Large intestine (tissue), 3 donors: ENCODE measurements at regions not wholly inside any gene's neighbourhood (a gene's known extent, or its start where the extent isn't known, plus 50 kb on each side); places are given as distances from the start of the nearest gene placed in this dataset.
A peak's percentile ranks its signal among the peaks of the same experiment; 100 is the strongest.

Source experiments
- DNase-seq, 2 donors: peaks; one replicate each; pipeline versions ENCODE4 v3.0.0 to v3.0.0-alpha.2; 2013
- H3K27ac ChIP-seq: one replicate; pipeline ENCODE4 v1.5.1; 2013; ENCODE audit warnings: low read length
- H3K27me3 ChIP-seq: 2 replicates; pipeline ENCODE4 v1.6.1; 2013; ENCODE audit warnings: low read length; ENCODE audit not compliant: control insufficient read depth, insufficient read depth
- H3K36me3 ChIP-seq: 2 replicates; pipeline ENCODE4 v1.6.1; 2013; ENCODE audit warnings: low read length; ENCODE audit not compliant: control insufficient read depth, insufficient read depth
- H3K4me1 ChIP-seq: one replicate; pipeline ENCODE4 v1.6.1; 2013; ENCODE audit warnings: low read length; ENCODE audit not compliant: control insufficient read depth, insufficient read depth
- H3K4me3 ChIP-seq: one replicate; pipeline ENCODE4 v1.5.1; 2013; ENCODE audit warnings: low read length
- H3K9me3 ChIP-seq: one replicate; pipeline ENCODE4 v1.6.1; 2013; ENCODE audit warnings: mild to moderate bottlenecking, low read depth, low read length, moderate library complexity; ENCODE audit not compliant: control insufficient read depth
- WGBS: methylation state at CpG from one replicate; pipeline ENCODE4 v1.1.5; 2013; ENCODE audit warnings: low lambda C conversion rate; ENCODE audit not compliant: insufficient coverage; 5-methylcytosine and 5-hydroxymethylcytosine counted together

GRCh38 chr6:101286146-101286545 lies 107.4 kb upstream of the GRIK2 start:
- Histone ChIP-seq H3K4me1 (peaks cover 4% of the 10 kb centered on the region), H3K9me3 (no peaks in the 10 kb centered on the region), H3K4me3 (no peak overlapping the region), H3K27me3 (no peaks in the 10 kb centered on the region), H3K36me3 (no peaks in the 10 kb centered on the region), H3K27ac (no peak overlapping the region)
- no CpG with 5 or more reads among the region's 2 CpGs for WGBS
- peak; percentile 31 to 74 for DNase-seq

- no peaks in the 10 kb centered on the region for H3K9me3 ChIP-seq
- no peak for DNase-seq
- H3K4me1 ChIP-seq = peaks cover 4% of the 10 kb centered on the region
- no peak overlapping the region for H3K27ac ChIP-seq
- H3K36me3 ChIP-seq = no peaks in the 10 kb centered on the region
- H3K4me3 ChIP-seq = no peak overlapping the region
- no peaks in the 10 kb centered on the region for H3K27me3 ChIP-seq
- 80% methylated on average over 1 of the region's 2 CpGs for WGBS
Measured at GRCh38 chr6:101290346-101290745, 103.2 kb upstream of the GRIK2 start.

- DNase-seq = no peak
- H3K4me3 ChIP-seq = no peak overlapping the region
- no peaks in the 10 kb centered on the region for H3K9me3 ChIP-seq
- 100% methylated on average over 1 of the region's 5 CpGs for WGBS
- no peak overlapping the region for H3K27ac ChIP-seq
- no peaks in the 10 kb centered on the region for H3K36me3 ChIP-seq
- H3K4me1 ChIP-seq = no peaks in the 10 kb centered on the region
- H3K27me3 ChIP-seq = no peaks in the 10 kb centered on the region
Measured at GRCh38 chr6:101294051-101294638, 99.4 kb upstream of the GRIK2 start.

- Histone ChIP-seq H3K9me3 (no peaks in the 10 kb centered on the region), H3K27me3 (no peaks in the 10 kb centered on the region), H3K4me1 (no peaks in the 10 kb centered on the region), H3K36me3 (no peaks in the 10 kb centered on the region), H3K27ac (no peak overlapping the region), H3K4me3 (no peak overlapping the region)
- DNase-seq = no peak
Measured at GRCh38 chr6:101294676-101295075, 98.8 kb upstream of the GRIK2 start.

- H3K27me3 ChIP-seq = no peaks in the 10 kb centered on the region
- H3K4me3 ChIP-seq = no peak overlapping the region
- H3K27ac ChIP-seq = no peak overlapping the region
- H3K36me3 ChIP-seq = no peaks in the 10 kb centered on the region
- no peaks in the 10 kb centered on the region for H3K9me3 ChIP-seq
- H3K4me1 ChIP-seq = no peaks in the 10 kb centered on the region
- WGBS = 90% methylated on average over 2 of the region's 6 CpGs
- no peak for DNase-seq
Measured at GRCh38 chr6:101296169-101296960, 97.1 kb upstream of the GRIK2 start.

GRCh38 chr6:101302593-101302992 lies 90.9 kb upstream of the GRIK2 start:
- no peak overlapping the region for H3K27ac ChIP-seq
- peaks cover 5% of the 10 kb centered on the region for H3K9me3 ChIP-seq
- H3K36me3 ChIP-seq = no peaks in the 10 kb centered on the region
- H3K4me3 ChIP-seq = no peak overlapping the region
- 100% methylated on average over 1 of the region's 1 CpG for WGBS
- DNase-seq = no peak
- H3K27me3 ChIP-seq = no peaks in the 10 kb centered on the region
- no peaks in the 10 kb centered on the region for H3K4me1 ChIP-seq

GRCh38 chr6:101303495-101303894 lies 90.0 kb upstream of the GRIK2 start:
- WGBS = no CpG with 5 or more reads among the region's 2 CpGs
- no peaks in the 10 kb centered on the region for H3K27me3 ChIP-seq
- no peak overlapping the region for H3K27ac ChIP-seq
- H3K9me3 ChIP-seq = peaks cover 5% of the 10 kb centered on the region
- DNase-seq = no peak
- H3K36me3 ChIP-seq = no peaks in the 10 kb centered on the region
- no peaks in the 10 kb centered on the region for H3K4me1 ChIP-seq
- H3K4me3 ChIP-seq = no peak overlapping the region

- Histone ChIP-seq H3K36me3 (no peaks in the 10 kb centered on the region), H3K4me3 (no peak overlapping the region), H3K4me1 (no peaks in the 10 kb centered on the region), H3K27me3 (no peaks in the 10 kb centered on the region), H3K27ac (no peak overlapping the region), H3K9me3 (no peaks in the 10 kb centered on the region)
- no CpG with 5 or more reads among the region's 2 CpGs for WGBS
- DNase-seq = no peak
Measured at GRCh38 chr6:101312652-101313051, 80.9 kb upstream of the GRIK2 start.

GRCh38 chr6:101322921-101323320 lies 70.6 kb upstream of the GRIK2 start:
- no peak overlapping the region for H3K4me3 ChIP-seq
- no CpG with 5 or more reads among the region's 2 CpGs for WGBS
- H3K27me3 ChIP-seq = no peaks in the 10 kb centered on the region

GRCh38 chr6:101326411-101326810 lies 67.1 kb upstream of the GRIK2 start:
- no peaks in the 10 kb centered on the region for H3K36me3 ChIP-seq
- no peak for DNase-seq
- no peak overlapping the region for H3K4me3 ChIP-seq
- no peaks in the 10 kb centered on the region for H3K27me3 ChIP-seq
- no peak overlapping the region for H3K27ac ChIP-seq
- no peaks in the 10 kb centered on the region for H3K9me3 ChIP-seq
- H3K4me1 ChIP-seq = no peaks in the 10 kb centered on the region

More at GRCh38 chr6:101322921-101323320, 70.6 kb upstream of the GRIK2 start:
- Histone ChIP-seq H3K27ac (no peak overlapping the region), H3K9me3 (no peaks in the 10 kb centered on the region), H3K36me3 (no peaks in the 10 kb centered on the region), H3K4me1 (no peaks in the 10 kb centered on the region)
- no peak for DNase-seq

GRCh38 chr6:101341926-101342325 lies 51.6 kb upstream of the GRIK2 start:
- H3K27ac ChIP-seq = no peak overlapping the region
- no peaks in the 10 kb centered on the region for H3K36me3 ChIP-seq
- 88% methylated on average over 1 of the region's 1 CpG for WGBS
- no peak for DNase-seq
- H3K4me1 ChIP-seq = no peaks in the 10 kb centered on the region
- H3K4me3 ChIP-seq = no peak overlapping the region
- no peaks in the 10 kb centered on the region for H3K27me3 ChIP-seq
- H3K9me3 ChIP-seq = no peaks in the 10 kb centered on the region
